ENCODE measurements at regions not wholly inside any gene's neighbourhood (a gene's known extent, or its start where the extent isn't known, plus 50 kb on each side); places are given as distances from the start of the nearest gene placed in this dataset.

GRCh38 chr1:8115031-8115768, 89.1 kb upstream of the ERRFI1 start:
- no peak for DNase-seq (ENCODE audit: low spot score)

GRCh38 chr1:8113262-8114220, 87.4 kb upstream of the ERRFI1 start:
- no peak for DNase-seq (ENCODE audit: low spot score)

DNA sequence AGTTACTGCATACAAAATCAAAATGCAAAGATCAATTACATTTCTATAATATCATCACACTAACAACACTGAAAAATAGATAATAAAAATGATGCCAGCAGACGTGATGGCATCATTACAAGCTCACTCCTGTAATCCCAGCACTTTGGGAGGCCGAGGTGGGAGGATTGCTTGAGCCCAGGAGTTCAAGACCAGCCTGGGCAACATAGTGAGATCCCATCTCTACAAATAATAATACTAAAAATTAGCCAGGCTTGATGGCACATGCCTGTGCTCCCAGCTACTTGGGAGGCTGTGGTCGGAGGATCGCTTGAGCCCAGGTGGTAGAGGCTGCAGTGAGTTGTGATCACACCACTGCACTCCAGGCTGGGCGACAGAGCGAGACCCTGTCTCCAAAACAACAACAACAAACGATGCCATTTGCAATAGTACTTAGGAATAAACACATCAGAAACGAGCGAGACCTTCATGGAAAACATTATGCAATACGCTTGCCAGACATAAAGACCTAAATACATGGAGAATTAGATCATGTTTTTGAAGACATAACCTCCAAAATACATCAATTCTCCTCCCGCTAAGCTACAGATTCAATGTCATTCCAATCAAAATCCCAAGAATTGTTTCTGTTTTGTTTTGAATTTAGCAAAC, 86.6 kb upstream of the ERRFI1 start:
- DNase-seq (ENCODE audit: low spot score), result no peak

GRCh38 chr1:8111560-8111959, 85.5 kb upstream of the ERRFI1 start:
- no peak for DNase-seq (ENCODE audit: low spot score)

GRCh38 chr1:8109216-8109615, 83.1 kb upstream of the ERRFI1 start:
- DNase-seq (ENCODE audit: low spot score), result no peak

DNA sequence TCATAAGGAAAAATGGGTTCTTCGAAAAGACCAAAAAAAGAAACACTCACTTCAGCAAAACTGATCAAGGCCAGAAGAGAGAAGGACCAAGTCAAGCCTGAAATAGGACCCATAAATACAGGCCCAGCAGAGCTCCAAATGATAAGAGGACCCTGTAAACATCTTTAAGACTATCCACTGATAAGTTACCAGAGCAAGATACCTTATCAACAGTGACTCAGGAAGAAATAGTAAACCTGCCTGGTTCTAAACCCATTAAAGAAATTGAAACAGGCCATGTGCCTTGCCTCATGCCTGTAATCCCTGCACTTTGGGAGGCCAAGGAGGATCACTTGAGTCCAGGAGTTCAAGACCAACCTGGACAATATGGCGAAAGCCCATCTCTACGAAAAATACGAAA, 81.8 kb upstream of the ERRFI1 start:
- DNase-seq (ENCODE audit: low spot score), result no peak

GRCh38 chr1:8104278-8105236, 78.4 kb upstream of the ERRFI1 start:
- DNase-seq (ENCODE audit: low spot score), result no peak

GRCh38 chr1:8097908-8098307, 71.8 kb upstream of the ERRFI1 start:
- DNase-seq (ENCODE audit: low spot score), result no peak

GRCh38 chr1:8097077-8097799, 71.1 kb upstream of the ERRFI1 start:
- peak; percentile 76 for DNase-seq (ENCODE audit: low spot score)

DNA sequence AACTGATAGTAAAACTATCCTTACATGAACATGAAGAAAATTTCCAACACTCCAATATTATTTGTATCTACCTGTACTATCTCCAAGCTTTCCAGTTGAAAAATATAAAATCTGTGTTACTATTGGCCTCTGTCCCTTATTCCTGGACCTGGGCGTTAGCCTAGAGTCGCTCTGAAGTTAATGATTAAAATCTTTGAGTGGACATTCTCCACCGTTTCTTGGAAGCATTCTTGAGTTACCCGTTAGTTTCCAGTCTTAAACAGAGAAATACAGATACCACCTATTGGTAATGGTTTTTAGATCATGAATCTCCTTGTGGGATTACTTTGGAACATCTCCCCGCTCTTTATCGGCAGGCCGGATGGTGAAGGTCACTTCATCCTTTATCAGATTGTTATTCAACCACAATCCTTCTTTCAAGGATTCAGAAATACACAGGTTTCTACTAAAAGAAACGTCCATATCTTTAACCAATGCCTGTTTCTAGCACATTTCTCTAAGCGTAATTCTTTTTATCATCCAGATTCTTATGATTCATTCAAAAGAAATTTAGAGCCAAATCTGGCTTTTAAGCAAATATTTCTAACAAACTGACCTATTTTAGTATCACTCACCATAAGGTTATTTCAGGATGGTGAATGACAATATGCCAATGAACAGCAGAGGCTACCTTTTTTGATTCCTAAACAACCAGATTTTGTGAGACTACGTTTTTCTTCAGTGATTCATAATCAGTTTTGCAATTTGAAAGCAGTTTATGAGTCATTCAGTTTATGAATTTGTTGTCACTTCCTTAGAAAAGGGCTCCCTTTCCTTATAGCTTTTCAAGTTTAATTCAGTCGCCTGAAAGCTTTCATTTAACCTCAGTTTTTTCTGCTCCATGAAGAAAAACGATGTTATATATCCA, 70.2 kb upstream of the ERRFI1 start:
- DNase-seq (ENCODE audit: low spot score), result no peak

GRCh38 chr1:8095584-8095983, 69.5 kb upstream of the ERRFI1 start:
- no peak for DNase-seq (ENCODE audit: low spot score)

DNA sequence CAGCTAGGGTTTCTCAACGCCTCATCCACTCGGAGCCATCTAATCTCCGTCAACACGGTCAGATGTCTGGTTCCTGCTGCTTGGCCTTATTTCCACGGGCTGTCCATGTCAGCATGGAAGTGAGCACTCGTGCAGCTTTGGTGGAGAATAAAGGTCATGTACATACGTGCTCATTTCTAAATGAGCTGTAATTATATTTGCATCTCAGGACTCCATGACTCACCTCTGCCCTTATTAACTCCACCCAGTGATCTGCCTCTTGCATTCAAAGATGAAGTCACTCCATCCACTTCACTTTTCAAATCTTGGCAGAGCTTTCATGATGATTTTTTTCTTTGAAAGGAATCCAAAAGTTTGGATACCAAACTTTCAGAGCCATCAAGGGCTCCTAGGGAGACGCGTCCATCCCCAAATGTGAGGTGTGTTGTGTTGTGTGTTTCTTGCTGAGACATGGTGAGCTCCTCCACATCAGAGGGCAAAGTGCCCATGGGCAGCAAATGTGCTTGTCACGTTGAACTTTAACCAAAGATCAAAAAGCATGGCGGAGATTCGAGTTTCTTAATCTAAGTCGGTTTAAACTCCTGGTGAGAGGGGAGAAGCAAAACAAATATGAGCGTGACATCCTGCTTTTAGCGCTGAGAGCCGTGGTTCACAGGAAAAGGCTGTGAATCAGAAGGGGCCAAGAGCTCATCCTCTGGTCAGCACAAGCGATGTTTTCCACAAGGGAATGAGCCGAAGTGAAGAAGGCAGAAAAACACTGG, 68.6 kb upstream of the ERRFI1 start:
- DNase-seq (ENCODE audit: low spot score), result no peak

DNA sequence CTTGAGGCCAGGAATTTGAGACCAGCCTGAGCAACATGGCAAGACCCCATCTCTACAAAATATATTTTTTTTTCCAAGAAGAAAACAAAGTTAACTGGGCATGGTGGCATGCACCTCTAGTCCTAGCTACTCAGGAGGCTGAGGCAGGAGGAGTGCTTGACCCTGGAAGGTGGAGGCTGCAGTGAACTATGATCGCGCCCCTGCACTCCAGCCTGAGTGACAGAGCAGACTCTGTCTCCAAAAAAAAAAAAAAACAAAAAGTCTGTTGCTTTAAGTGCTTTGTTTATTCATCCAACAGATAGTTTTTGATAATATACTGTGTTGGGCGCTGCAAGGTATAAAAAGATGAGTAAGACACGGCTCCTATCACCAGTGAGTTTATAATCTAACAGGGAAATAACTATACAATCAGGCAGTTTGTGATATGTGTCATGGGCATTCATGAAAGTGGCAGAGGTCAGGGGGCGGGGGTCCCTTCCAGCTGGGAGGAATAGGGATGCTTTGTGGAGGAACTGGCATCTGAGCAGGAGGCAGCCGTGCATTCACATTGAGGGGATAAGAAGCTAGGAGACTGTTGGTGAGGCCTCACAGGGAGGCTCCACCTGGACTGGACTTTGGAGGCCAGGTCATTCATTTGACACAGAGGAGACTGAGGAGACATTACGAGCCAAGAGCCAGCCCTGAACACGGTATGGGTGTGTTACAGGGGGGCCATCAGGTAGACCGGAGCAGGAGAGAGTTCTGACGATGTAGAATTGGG, 67.3 kb upstream of the ERRFI1 start:
- no peak for DNase-seq (ENCODE audit: low spot score)

GRCh38 chr1:8092657-8093056, 66.5 kb upstream of the ERRFI1 start:
- no peak for DNase-seq (ENCODE audit: low spot score)

- DNase-seq (ENCODE audit: low spot score), result no peak
Observed at GRCh38 chr1:8091691-8092090, 65.6 kb upstream of the ERRFI1 start.

DNA sequence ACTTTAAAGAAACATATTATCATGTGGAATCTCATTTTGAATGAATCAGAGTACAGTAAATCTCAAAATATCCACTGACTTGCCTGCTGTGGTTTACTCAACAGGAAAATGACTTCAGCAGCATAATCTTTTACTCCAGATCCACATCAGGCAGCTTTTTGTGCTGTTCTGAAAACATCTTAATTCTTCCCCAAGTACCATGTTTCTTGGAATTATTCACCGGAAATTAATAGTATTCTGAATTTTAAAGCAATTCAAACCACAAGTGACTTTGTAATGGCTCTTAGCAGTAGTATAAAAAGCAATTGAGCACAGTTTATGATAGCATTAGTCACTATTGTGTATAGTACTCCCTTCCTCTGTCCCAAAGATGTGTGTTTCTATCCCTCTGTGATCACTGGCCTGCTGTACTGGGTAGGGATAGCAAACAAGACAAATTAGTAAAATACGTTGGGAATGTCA, 64.2 kb upstream of the ERRFI1 start:
- DNase-seq (ENCODE audit: low spot score), result no peak

GRCh38 chr1:8089535-8090228, 63.6 kb upstream of the ERRFI1 start:
- no peak for DNase-seq (ENCODE audit: low spot score)

- no peak for DNase-seq (ENCODE audit: low spot score)
Observed at GRCh38 chr1:8086055-8086454, 59.9 kb upstream of the ERRFI1 start.

Data from cerebellar cortex (tissue), 1 donor.